H1 (cell line): ENCODE measurements at regions not wholly inside any gene's neighbourhood (a gene's known extent, or its start where the extent isn't known, plus 50 kb on each side); places are given as distances from the start of the nearest gene placed in this dataset.

Source experiments
- ATF3 ChIP-seq: IDR thresholded peaks from 2 replicates; pipeline ENCODE4 v1.6.1; 2011; ENCODE audit warnings: low read depth, mild to moderate bottlenecking, low read length; ENCODE audit not compliant: insufficient read depth

GRCh38 chr7:41788556-41788955 is 85.7 kb upstream of the INHBA start (continued):
- TF ChIP-seq ATF3 = no peak
